GM21737 (cell line): ENCODE measurements at regions not wholly inside any gene's neighbourhood (a gene's known extent, or its start where the extent isn't known, plus 50 kb on each side); places are given as distances from the start of the nearest gene placed in this dataset.
"Not testable (repeated sequence)": the region's sequence is repeated elsewhere in the genome, so short reads cannot be mapped to it uniquely, and the experiment has no call there.

Experiments
- ATAC-seq: cut with Tn5 transposase; IDR thresholded peaks from one replicate; pipeline ENCODE4 v1.9.1; 2021; ENCODE audit warnings: mild to moderate bottlenecking, moderate library complexity; ENCODE audit not compliant: unreplicated experiment

- ATAC-seq: peak; percentile 59
Observed at GRCh38 chr22:22818861-22819855, 68.5 kb upstream of the IGLL5 start.

- no peak for ATAC-seq
Observed at GRCh38 chr22:22820076-22820475, 67.5 kb upstream of the IGLL5 start.

- ATAC-seq: no peak
Observed at GRCh38 chr22:22820626-22821025, 67.0 kb upstream of the IGLL5 start.

GRCh38 chr22:22821340-22821739 lies 66.3 kb upstream of the IGLL5 start:
- no peak for ATAC-seq

DNA sequence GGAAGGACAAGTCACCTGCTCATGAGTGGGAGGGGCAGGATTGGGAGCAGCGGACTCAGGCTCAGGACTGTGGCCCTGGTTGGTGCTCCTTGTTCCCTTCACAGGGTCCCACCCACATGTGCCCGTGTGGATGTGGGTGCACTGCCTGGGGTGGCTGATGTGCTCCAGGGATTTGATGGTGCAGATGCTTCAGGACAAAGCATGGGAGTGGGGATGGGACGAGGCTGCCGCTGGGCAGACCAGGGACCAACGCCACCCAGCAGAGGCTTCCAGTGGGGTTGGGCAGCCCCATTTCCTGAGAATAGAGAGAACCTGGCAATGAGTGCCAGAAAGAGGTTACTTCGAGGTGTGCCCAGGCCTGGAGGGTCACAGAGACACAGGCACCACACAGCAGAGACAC lies 65.5 kb upstream of the IGLL5 start:
- ATAC-seq: no peak

DNA sequence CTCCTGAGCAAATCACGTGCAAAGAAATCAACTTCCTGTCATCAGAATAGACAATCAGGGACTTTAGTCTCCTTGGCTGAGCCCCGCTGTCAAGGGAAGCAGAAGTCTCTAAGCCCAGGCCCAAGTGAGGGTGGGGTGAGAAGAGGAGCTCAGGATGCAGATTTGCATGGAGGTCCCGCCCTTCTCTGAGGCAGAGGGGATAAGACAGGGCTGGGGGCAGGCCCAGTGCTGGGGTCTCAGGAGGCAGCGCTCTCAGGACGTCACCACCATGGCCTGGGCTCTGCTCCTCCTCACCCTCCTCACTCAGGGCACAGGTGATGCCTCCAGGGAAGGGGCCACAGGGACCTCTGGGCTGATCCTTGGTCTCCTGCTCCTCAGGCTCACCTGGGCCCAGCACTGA lies 65.1 kb upstream of the IGLL5 start:
- ATAC-seq: not testable (repeated sequence)

- ATAC-seq: no peak
Observed at GRCh38 chr22:22823131-22823810, 64.3 kb upstream of the IGLL5 start.

- ATAC-seq: no peak
Observed at GRCh38 chr22:22824340-22825212, 63.0 kb upstream of the IGLL5 start.

- no peak for ATAC-seq
Observed at GRCh38 chr22:22825213-22825593, 62.4 kb upstream of the IGLL5 start.

DNA sequence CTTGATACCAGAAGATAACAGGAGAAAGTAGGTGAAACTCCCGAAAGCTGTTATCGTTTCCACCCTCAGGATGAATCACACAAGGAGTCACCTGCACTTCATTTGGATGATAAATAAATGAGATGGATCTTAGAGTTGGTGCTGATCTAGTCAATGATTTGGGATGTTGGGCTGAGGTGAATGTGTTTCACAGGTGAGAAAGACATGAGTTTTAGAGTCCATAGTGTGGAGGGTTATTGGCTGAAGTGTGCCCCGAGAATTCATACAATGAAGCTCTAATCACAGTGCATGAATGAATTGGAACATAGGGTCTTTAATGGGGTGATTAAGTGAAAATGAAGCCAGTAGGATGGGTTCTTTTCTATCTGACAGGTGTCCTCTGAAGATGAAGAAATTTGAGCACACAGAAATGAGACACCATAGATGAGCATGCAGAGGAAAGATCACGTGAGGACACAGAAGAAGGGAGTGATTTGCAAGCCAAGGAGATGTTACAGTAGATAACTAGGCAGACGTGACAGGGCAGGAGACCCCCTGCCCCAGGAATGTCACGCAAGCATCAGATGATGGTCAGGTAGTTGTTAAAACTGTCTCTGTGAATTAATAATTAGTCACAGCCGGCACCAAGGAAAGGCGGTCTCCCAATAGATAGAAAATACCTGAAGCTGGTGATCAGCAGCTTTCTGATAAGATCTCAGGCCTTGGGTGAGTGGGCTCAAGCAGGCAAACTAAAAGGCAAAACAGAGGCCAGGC lies 60.3 kb upstream of the IGLL5 start:
- no peak for ATAC-seq

- ATAC-seq: no peak
Observed at GRCh38 chr22:22830193-22830592, 57.4 kb upstream of the IGLL5 start.

DNA sequence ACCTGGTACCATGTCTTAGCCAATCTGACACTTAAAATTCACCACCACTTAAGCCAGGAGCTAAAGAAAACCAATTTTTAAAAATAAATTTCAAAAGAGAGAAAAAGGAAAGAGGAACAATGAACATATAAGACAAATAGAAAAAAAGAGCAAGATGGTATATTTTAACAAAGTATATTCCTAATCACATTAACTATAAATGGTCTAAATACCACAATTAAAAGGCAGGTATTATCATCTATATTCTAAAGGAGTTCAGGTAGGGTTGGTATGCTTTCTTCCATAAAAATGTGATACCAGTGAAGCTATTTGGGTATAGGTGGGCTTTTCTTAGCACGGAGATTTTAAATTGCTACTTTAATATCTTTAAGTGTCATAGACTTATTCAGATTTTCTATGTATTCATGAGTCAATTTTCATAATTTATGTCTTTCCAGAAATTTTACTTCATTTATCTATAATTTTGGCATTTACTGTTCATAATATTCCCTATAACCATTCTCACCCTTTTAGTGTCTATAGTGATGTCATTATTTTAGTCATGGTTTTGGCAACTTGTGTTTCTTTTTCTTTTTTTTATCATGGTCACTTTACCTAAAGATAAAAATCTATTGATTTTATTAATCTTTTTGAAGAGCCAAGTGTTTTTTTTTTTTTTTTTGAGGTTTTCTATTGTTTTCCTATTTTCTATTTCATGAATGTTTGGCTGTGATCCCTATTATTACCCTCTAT lies 56.5 kb upstream of the IGLL5 start:
- no peak for ATAC-seq

DNA sequence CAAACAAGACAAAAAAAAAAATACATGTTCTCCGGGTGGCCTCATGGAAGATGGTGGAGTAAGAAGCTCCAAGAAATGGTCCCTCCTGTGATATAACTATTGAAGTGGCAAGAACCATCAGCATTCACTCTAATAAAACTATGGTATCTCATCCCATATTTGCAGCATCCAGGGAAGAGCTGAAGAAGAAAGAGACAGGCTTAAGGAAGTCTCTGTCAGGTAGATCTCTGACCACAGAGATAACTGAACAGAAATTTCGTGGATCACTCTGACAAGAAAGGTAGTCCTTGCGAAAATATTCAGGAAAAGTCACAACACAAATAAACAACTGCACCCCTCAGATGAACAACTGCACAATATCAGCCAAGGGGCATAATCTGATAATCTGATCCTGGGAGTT lies 54.6 kb upstream of the IGLL5 start:
- no peak for ATAC-seq

DNA sequence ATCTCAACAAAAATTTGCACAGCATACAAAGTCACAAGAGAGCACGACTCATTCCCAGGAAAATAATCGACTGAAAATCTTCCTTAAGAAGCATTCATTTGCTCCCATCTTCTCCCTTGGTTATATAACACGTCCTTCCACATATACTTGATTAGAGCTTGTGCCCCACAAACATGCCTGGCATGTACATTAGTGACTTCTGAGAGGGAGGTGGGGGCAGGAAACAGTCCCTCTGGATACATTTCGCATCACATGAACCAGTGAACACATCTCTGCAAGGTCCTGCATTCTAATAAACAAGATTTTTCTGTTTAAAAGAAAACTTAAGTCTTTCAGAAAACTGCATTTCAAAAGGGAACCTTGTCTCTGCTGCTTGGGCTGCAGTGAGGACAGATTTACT lies 54.1 kb upstream of the IGLL5 start:
- ATAC-seq: no peak

DNA sequence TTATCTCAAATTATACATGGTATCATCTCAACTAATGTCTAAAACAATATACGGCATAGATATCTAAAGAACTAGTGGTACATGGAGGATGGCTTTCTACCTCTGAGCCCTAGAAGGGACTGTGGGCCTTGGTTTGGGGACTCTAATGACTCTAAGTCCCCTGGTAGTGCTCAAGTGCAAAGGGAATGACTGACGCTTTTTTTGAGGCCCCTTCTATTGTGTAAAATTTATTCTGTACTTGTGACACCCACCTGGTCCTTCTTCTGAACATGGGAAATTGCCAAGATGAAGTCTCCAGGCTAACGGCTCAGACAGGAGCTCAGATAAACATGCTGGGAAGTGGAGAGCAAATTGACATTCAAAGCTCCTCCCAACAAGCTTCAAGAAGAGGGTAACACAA lies 53.4 kb upstream of the IGLL5 start:
- no peak for ATAC-seq

DNA sequence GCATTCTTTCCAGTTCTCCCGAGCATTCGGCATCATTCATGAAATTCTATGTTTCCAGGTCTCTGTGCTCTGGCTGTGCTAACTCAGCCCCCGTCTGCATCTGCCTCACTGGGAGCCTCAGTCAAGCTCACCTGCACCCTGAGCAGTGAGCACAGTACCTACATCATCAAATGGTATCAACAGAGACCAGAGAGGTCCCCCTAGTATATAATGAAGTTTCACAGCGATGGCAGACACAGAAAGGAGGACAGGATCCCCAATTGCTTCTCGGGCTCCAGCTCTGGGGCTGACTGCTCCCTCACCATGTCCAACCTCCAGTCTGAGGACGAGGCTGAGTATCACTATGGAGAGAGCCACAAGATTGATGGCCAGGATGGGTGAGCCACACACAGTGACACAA lies 52.8 kb upstream of the IGLL5 start:
- ATAC-seq: no peak

GRCh38 chr22:22835242-22835641 lies 52.4 kb upstream of the IGLL5 start:
- no peak for ATAC-seq

DNA sequence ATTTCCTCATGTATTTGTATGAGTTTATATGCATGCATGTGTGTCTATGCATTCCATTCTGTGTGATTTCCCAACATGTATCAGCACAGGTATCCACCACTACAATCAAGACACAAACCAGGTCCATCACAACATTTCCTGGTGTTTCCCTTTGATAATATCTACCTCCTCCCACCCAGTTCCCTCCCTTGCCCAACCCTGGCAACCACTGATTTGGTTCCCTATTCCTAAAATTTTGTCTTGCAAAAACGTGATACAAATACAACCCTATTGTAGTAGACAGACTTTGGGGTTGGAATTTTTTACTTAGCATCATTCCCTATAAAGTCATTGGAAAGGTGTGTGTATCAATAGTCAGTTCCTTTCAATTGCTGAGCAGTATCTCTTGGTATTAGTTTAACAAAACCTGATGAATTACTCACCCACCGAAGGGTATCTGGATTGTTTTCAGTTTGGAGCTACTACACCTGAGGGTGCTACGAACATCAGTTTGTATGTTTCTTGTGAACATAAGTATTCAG lies 51.8 kb upstream of the IGLL5 start:
- ATAC-seq: no peak

DNA sequence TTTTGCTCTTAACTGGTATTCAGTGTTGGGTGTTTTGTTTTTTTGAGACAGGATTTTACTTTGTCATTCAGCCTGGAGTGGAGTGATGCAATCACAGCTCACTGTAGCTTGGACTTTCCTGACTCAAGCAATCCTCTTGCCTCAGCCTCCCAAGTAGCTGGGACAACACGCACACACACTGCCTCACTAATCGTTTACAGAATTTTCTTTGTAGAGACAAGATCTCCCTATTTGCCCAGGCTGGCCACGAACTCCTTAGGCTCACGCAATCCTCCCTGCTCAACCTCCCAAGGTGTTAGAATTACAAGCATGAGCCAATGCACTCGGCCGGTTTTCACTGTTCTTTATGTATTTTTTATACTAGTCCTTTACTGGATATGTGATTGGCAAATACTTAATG lies 51.0 kb upstream of the IGLL5 start:
- no peak for ATAC-seq
